ENCODE measurements at regions not wholly inside any gene's neighbourhood (a gene's known extent, or its start where the extent isn't known, plus 50 kb on each side); places are given as distances from the start of the nearest gene placed in this dataset.

DNA sequence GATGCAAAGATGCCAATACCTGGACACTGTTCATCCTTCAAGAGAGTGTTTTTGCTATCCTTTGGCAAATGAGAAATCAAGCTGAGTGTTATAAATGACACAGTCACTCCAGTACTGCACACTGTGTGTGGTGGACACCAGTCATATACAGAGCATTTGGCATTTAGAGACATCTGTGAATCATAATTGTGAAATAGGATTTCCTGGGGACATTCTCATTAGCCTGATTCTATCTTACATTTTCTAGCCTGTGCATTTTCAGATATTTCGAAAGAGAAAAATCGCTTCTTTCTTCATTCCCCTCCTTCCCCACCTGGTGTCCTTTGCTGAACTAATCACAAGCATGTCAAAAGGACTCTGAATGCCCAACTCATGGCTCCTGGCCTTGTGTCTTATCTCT, 781.0 kb upstream of the ARGLU1 start:
- TF ChIP-seq, protein P1, sequence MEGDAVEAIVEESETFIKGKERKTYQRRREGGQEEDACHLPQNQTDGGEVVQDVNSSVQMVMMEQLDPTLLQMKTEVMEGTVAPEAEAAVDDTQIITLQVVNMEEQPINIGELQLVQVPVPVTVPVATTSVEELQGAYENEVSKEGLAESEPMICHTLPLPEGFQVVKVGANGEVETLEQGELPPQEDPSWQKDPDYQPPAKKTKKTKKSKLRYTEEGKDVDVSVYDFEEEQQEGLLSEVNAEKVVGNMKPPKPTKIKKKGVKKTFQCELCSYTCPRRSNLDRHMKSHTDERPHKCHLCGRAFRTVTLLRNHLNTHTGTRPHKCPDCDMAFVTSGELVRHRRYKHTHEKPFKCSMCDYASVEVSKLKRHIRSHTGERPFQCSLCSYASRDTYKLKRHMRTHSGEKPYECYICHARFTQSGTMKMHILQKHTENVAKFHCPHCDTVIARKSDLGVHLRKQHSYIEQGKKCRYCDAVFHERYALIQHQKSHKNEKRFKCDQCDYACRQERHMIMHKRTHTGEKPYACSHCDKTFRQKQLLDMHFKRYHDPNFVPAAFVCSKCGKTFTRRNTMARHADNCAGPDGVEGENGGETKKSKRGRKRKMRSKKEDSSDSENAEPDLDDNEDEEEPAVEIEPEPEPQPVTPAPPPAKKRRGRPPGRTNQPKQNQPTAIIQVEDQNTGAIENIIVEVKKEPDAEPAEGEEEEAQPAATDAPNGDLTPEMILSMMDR (IDR thresholded peaks at IDR 0.05; ENCODE audit: insufficient read depth, low read length, poor library complexity, severe bottlenecking), result no peak
- TF ChIP-seq EZH2phosphoT487 (conservative IDR thresholded peaks at IDR 0.05; ENCODE audit: low read length), result no peak

All from SU-DHL-6 (cell line).